ENCODE measurements at regions not wholly inside any gene's neighbourhood (a gene's known extent, or its start where the extent isn't known, plus 50 kb on each side); places are given as distances from the start of the nearest gene placed in this dataset.
A peak's percentile ranks its signal among the peaks of the same experiment; 100 is the strongest.
"Not testable (repeated sequence)": the region's sequence is repeated elsewhere in the genome, so short reads cannot be mapped to it uniquely, and the experiment has no call there.

DNA sequence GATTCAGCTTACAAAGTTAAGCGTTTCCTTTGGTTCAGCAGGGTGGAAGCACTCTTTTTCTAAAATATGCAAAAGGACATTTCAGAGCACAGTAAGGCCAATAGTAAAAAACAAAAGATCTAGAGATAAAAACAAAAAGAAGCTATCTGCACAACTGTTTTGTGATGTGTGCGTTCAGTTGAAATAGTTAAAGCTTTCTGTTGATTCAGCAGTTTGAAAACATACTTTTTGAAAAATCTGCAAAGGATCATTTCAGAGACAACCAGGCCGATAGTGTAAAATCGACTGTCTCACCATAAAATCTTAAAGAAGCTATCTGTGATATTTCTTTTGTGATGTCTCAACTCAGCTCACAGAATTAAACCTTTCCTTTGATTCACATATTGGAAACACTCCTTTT is 300.0 kb upstream of the ALG10B start:
- DNase-seq (ENCODE audit: low spot score): no peak

DNA sequence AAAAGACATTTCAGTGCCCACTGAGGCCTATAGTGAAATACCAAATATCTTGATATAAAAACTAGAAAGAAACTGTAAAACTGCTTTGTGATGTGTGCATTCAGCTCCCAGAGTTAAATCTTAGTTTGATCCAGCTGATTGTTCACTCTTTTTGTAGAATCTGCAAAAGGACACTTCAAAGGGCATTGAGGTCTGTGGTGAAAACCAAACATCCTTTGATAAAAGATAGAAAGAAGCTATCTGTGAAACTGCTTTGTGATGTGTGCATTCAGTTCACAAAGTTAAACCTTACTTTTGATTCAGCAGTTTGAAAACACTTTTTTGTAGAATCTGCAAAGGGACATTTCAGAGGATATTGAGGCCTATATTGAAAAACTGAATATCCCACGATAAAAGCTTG is 290.7 kb upstream of the ALG10B start:
- DNase-seq (ENCODE audit: low spot score): no peak

- DNase-seq (ENCODE audit: low spot score): no peak
Measured at GRCh38 chr12:38053113-38053512, 263.5 kb upstream of the ALG10B start.

- peak; percentile 9 for DNase-seq (ENCODE audit: low spot score)
Measured at GRCh38 chr12:38053655-38054464, 262.7 kb upstream of the ALG10B start.

DNA sequence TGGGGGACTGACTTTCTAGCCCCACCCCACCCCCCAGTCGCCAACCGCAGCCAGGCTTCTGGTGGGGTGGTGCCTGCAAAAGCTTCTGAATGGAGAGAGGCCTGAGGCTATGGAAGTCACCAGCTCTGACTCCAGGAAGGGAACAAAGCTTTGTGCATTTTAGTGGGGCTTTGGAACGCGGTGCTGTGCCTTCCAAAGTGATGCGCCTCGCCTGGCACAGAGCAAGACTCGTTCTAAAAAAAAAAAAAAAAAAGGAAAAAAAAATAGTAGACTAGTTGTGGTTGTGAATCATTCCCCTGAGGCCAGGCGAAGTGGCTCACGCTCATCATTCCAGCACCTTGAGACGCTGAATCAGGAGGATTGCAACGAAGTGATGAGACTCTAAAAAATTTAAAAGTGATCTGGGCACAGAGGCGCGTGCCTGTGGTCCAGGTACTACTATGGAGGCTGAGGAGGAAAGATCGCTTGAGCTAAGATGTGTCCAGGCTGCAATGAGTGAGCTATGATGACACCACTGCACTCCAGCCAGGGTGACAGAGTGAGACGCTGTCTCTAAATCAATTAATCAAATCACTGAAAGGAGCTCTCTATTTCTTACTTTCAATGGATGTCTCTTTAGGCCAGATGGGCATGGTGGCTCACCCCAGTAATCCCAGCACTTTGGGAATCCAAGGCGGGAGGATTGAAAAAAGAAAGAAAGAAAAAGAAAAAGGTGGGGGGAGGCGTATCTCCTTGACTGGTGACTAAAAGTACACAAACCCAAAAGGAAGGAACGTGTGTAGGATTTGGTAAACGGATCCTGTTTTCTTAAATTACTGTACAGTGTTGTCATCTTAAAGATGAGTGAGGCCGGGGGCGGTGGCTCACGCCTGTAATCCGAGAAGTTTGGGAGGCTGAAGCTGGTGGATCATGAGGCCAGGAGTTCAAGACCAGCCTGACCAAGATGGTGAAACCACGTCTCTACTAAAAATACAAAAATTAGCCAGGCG is 259.6 kb upstream of the ALG10B start:
- no peak for DNase-seq (ENCODE audit: low spot score)

- DNase-seq (ENCODE audit: low spot score): no peak
Measured at GRCh38 chr12:38099686-38100085, 216.9 kb upstream of the ALG10B start.

- no peak for DNase-seq (ENCODE audit: low spot score)
Measured at GRCh38 chr12:38101753-38102152, 214.8 kb upstream of the ALG10B start.

DNA sequence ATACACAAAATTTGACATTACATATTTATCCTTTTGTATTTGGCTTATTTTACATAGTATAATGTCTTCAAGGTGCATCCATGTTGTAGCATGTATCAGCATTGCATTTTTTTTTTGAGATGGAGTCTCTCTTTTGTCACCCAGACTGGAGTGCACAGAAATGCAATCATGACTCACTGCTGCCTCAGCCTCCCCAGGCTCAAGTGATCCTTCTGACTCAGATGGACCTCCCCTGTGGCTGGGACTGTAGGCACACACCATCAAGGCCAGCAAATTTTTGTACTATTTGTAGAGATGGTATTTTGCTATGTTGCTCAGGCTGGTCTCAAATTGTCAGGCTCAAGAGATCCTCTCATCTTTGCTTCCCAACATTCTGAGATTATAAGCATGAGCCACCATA is 214.4 kb upstream of the ALG10B start:
- DNase-seq (ENCODE audit: low spot score): no peak

- DNase-seq (ENCODE audit: low spot score): no peak
Measured at GRCh38 chr12:38110026-38110699, 206.4 kb upstream of the ALG10B start.

- no peak for DNase-seq (ENCODE audit: low spot score)
Measured at GRCh38 chr12:38113991-38114390, 202.6 kb upstream of the ALG10B start.

GRCh38 chr12:38116968-38117367 is 199.6 kb upstream of the ALG10B start:
- DNase-seq (ENCODE audit: low spot score): no peak

DNA sequence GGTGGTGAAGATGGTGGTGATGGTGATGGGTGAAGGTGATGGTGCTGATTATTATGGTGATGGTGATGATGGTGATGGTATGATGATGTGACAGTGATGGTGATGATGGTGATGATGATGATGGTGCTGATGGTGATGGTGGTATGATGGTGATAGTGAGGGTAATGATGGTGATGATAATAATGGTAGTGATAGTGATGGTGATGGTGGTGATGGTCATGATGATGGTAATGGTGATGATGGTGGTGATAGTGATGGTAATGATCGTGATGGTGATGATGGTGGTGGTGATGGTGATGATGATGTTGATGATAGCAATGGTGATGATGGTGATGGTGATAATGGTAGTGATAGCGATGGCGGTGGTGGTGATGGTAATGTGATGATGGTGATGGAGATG is 197.9 kb upstream of the ALG10B start:
- DNase-seq (ENCODE audit: low spot score): no peak

- no peak for DNase-seq (ENCODE audit: low spot score)
Measured at GRCh38 chr12:38120438-38120837, 196.1 kb upstream of the ALG10B start.

- DNase-seq (ENCODE audit: low spot score): not testable (repeated sequence)
Measured at GRCh38 chr12:38123028-38123427, 193.5 kb upstream of the ALG10B start.

DNA sequence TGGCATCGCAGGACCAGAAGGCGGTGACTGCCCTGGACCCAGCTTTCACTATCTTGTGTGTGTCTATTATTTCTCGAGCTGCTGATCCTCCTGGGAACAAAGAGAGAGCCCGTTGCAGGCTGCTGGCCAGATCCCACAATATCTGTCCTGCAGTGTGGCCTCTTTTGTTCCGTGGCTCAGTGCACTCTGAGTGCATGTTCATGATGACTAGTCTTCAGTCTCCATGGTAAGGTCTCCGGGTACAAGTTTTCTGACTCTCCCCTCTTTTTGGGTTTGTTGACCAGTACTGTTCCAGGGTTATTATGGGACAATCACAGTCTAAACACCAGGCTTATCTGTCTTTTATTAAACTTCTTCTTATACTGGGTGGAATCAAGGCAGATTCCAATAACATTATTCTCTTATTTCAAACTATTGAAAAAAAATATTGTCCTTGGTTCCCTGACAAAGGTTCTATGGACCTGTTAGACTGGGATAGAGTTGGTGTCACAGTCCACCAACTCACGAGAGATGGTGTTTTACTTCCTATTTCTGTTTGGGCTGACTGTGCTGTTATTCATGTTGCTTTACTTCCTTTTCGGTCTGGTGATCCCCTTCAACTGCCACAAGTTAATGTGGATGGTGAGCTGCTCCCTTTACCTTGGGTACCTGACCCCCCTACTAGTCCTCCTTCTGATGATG is 192.9 kb upstream of the ALG10B start:
- DNase-seq (ENCODE audit: low spot score): no peak

DNA sequence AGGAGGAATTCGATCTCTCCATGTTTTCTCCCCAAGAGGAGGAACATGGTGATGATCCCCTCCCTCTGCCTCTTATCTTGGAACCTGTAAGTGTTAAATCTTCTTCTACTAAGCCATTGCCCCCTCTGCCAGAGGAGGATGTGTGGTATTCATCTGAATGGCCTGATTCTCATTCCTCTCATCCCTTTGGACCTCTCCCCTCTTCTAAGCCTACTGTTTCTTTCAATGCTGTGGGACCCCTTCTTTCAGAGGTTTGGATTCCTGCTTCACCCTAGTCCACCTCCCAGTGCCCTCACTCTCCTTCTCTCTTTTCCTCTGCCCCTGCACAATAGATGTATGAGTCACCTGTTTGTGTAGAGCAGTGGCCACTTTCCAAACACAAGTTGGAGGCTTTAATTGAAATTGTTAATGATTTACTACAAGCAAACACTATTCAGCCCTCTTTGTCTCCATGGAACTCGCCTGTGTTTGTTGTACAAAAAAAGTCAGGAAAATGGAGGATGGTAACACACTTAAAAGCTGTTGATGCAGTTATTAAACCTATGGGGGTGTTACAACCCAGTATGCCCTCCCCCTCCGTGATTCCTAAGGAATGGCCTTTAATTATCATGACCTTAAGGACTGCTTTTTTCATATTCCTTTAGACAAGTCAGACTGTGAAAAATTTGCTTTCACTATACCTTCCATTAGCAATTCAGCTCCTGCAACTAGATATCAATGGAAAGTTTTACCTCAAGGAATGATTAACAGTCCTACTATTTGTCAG is 192.1 kb upstream of the ALG10B start:
- no peak for DNase-seq (ENCODE audit: low spot score)

- no peak for DNase-seq (ENCODE audit: low spot score)
Measured at GRCh38 chr12:38132139-38132538, 184.4 kb upstream of the ALG10B start.

GRCh38 chr12:38137287-38137686 is 179.3 kb upstream of the ALG10B start:
- DNase-seq (ENCODE audit: low spot score): no peak

DNA sequence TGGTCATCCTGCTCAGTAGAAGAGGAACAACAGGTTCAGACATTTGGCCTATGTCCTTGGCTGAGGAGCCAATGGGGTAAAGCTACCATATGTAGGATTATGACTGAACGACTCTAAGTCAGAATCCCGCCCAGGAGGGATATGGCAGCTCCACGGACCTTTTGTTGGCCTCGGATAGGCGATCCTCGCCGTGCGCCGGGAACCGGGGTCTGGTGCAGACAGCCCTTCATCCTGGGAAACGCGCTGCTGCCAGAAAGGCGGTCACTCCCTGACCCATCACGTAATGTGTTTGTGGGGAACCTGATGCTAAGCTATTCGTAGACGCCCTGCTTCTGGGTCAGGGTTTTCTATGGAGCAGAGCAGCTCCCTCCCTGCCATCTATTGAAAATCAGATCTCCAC is 178.9 kb upstream of the ALG10B start:
- no peak for DNase-seq (ENCODE audit: low spot score)

- DNase-seq (ENCODE audit: low spot score): peak; percentile 77
Measured at GRCh38 chr12:38138225-38139221, 178.1 kb upstream of the ALG10B start.
